GM12878 (cell line): ENCODE measurements at regions not wholly inside any gene's neighbourhood (a gene's known extent, or its start where the extent isn't known, plus 50 kb on each side); places are given as distances from the start of the nearest gene placed in this dataset.

Experiments used
- ATAC-seq: fragments of 200-7000 bp; cut with Tn5 transposase; 3 replicates; pipeline ENCODE4 v1.9.1; 2020; ENCODE audit warnings: mild to moderate bottlenecking, moderate library complexity
- BruUV-seq: library from RNA; stranded (reverse); fragments of 400-500 nt; replicated peaks from 2 replicates; lab custom pipeline; 2021; lab: Mats Ljungman, UMichigan
- CTCF ChIA-PET: fragments of 300-600 bp; sonication (Branson Sonifier 250); formaldehyde crosslinking; extraction: SDS; loops from one replicate; lab custom pipeline; 2021; ENCODE audit warnings: inconsistent platforms; lab: Yijun Ruan, JAX
- POLR2A ChIA-PET: fragments of 350-600 bp; formaldehyde crosslinking; extraction: SDS; loops from one replicate; lab custom pipeline; 2021; ENCODE audit warnings: inconsistent platforms; lab: Charles Lee
- RAD21 ChIA-PET: fragments of 300-600 bp; sonication (Branson Sonifier 250); formaldehyde crosslinking; loops from one replicate; lab custom pipeline; 2023; ENCODE audit warnings: antibody characterized with exemption; ENCODE audit not compliant: unreplicated experiment; lab: Charles Lee
- SMC1A ChIA-PET: fragments of 300-600 bp; sonication (Branson Sonifier 250); formaldehyde crosslinking; loops from one replicate; lab custom pipeline; 2023; ENCODE audit not compliant: unreplicated experiment, uncharacterized antibody; lab: Charles Lee
- DNase-seq: peaks from one replicate; pipeline ENCODE4 v3.0.0-alpha.2; 2011; ENCODE audit warnings: low read depth, low spot score
- FAIRE-seq: peaks from 3 replicates; lab custom pipeline; 2011; peaks lifted over from hg19 to GRCh38; lab: Jason Lieb, UNC
- H2AFZ ChIP-seq: 2 replicates; pipeline ENCODE4 v1.6.0; 2011; ENCODE audit warnings: low read depth, low read length, control low read depth; ENCODE audit not compliant: control insufficient read depth
- H3K27ac ChIP-seq: 2 replicates; pipeline ENCODE4 v1.5.1; 2011; ENCODE audit warnings: control low read depth; ENCODE audit not compliant: control insufficient read depth, insufficient read depth
- H3K27me3 ChIP-seq, 2 experiments: replicated peaks in 1 of 2; 2 replicates each; pipeline versions ENCODE4 v1.6.0 to v1.6.1; 2011; ENCODE audit warnings: low read length in 1 of 2; ENCODE audit not compliant: control insufficient read depth in 2 of 2, insufficient read depth in 2 of 2
- H3K36me3 ChIP-seq, 2 experiments: 2 replicates each; pipeline ENCODE4 v1.5.1; 2011; ENCODE audit warnings: low read length in 1 of 2; ENCODE audit not compliant: control insufficient read depth in 2 of 2, insufficient read depth in 2 of 2
- H3K4me1 ChIP-seq: 2 replicates; pipeline ENCODE4 v1.6.1; 2011; ENCODE audit warnings: mild to moderate bottlenecking, low read length, moderate library complexity, mixed read lengths; ENCODE audit not compliant: control insufficient read depth, insufficient read depth
- H3K4me2 ChIP-seq: 2 replicates; pipeline ENCODE4 v1.6.0; 2011; ENCODE audit warnings: control low read depth; ENCODE audit not compliant: control insufficient read depth, insufficient read depth
- H3K4me3 ChIP-seq: fragments of 200-600 bp; sonication (generic); 2 replicates; pipeline ENCODE4 v1.5.1; 2016
- H3K79me2 ChIP-seq: 2 replicates; pipeline ENCODE4 v1.6.0; 2011; ENCODE audit warnings: low read length; ENCODE audit not compliant: control insufficient read depth, insufficient read depth
- H3K9ac ChIP-seq: 2 replicates; pipeline ENCODE4 v1.8.0; 2011; ENCODE audit warnings: low read length, control low read depth, mixed read lengths; ENCODE audit not compliant: control insufficient read depth, insufficient read depth
- H3K9me3 ChIP-seq: replicated peaks from 3 replicates; pipeline ENCODE4 v1.5.1; 2011; ENCODE audit warnings: mild to moderate bottlenecking, low read length; ENCODE audit not compliant: control insufficient read depth, insufficient read depth
- H4K20me1 ChIP-seq: 2 replicates; pipeline ENCODE4 v1.6.0; 2011; ENCODE audit not compliant: control insufficient read depth, insufficient read depth
- ATF2 ChIP-seq: IDR thresholded peaks from 2 replicates; pipeline ENCODE4 v1.6.1; 2012; ENCODE audit warnings: low read length, inconsistent platforms
- BRCA1 ChIP-seq: IDR thresholded peaks from 2 replicates; pipeline ENCODE4 v1.6.1; 2011; ENCODE audit warnings: low read depth, low read length, improper control_type of control experiment
- CEBPZ ChIP-seq: fragments of 150-350 bp; IDR thresholded peaks from 2 replicates; pipeline ENCODE4 v1.6.1; 2016; ENCODE audit warnings: low read depth, low read length
- CHD4 ChIP-seq: fragments of 200-600 bp; sonication (generic); IDR thresholded peaks from 2 replicates; pipeline ENCODE4 v1.6.1; 2016; ENCODE audit warnings: mild to moderate bottlenecking
- CUX1 ChIP-seq: IDR thresholded peaks from 2 replicates; pipeline ENCODE4 v1.6.1; 2012; ENCODE audit warnings: improper control_type of control experiment, low read depth, low read length; ENCODE audit not compliant: insufficient replicate concordance
- FOS ChIP-seq: IDR thresholded peaks from 3 replicates; pipeline ENCODE4 v1.6.1; 2011; ENCODE audit warnings: borderline replicate concordance; ENCODE audit not compliant: insufficient read length; ENCODE audit errors: extremely low read depth
- GABPA ChIP-seq: IDR thresholded peaks from 2 replicates; pipeline ENCODE4 v1.6.1; 2014; ENCODE audit warnings: antibody characterized with exemption, low read depth, mild to moderate bottlenecking, inconsistent platforms
- LARP7 ChIP-seq: fragments of 450-650 bp; IDR thresholded peaks from 2 replicates; pipeline ENCODE4 v1.6.1; 2017; ENCODE audit warnings: mild to moderate bottlenecking
- MTA3 ChIP-seq: IDR thresholded peaks from 2 replicates; pipeline ENCODE4 v1.6.1; 2012; ENCODE audit warnings: low read length, inconsistent platforms, borderline replicate concordance
- RBBP5 ChIP-seq: fragments of 200-600 bp; sonication (generic); conservative IDR thresholded peaks from 2 replicates; pipeline ENCODE4 v1.6.1; 2016
- SIX5 ChIP-seq: IDR thresholded peaks from 2 replicates; pipeline ENCODE4 v1.6.1; 2011; ENCODE audit warnings: mild to moderate bottlenecking, low read depth, low read length, moderate library complexity; ENCODE audit not compliant: severe bottlenecking
- STAT3 ChIP-seq: IDR thresholded peaks from 2 replicates; pipeline ENCODE4 v1.6.1; 2011; ENCODE audit warnings: low read depth, low read length, improper control_type of control experiment
- SUZ12 ChIP-seq: fragments of 200-600 bp; sonication (generic); IDR thresholded peaks from one replicate; pipeline ENCODE4 v1.6.1; 2018; ENCODE audit warnings: antibody characterized with exemption, mild to moderate bottlenecking; ENCODE audit not compliant: unreplicated experiment
- WGBS: methylation state at CpG from one replicate; pipeline ENCODE4 v1.1.6; 2016; ENCODE audit warnings: low lambda C conversion rate; ENCODE audit not compliant: insufficient replicate concordance, insufficient coverage; ENCODE audit errors: missing lambda C conversion rate; 5-methylcytosine and 5-hydroxymethylcytosine counted together
- in situ Hi-C: fragments of 300-500 bp; cut with MboI; formaldehyde crosslinking; loops from 9 replicates; pipeline ENCODE4 v1.14.3; 2018; ENCODE audit warnings: mixed read lengths
- intact Hi-C: fragments of 100-400 bp; cut with micrococcal nuclease; formaldehyde crosslinking; loops from one replicate; pipeline ENCODE4 v1.14.2; 2022; ENCODE audit not compliant: unreplicated experiment

- POLR2A ChIA-PET: no interaction called here
- H3K4me2 ChIP-seq: no peak overlapping the region
- no peaks in the 10 kb centered on the region for H3K36me3 ChIP-seq
- SMC1A ChIA-PET: interaction anchor here (1.0 kb wide), 1 partner anchor 10 kb away, joined by 3 read pairs; no protein-coding TSS in a partner anchor
- CTCF ChIA-PET: interaction anchor here (0.7 kb wide), 1 partner anchor 19 kb away, joined by 4 read pairs; no protein-coding TSS in a partner anchor
- H2AFZ ChIP-seq: no peak overlapping the region
- no TSS peak for BruUV-seq
- H3K27ac ChIP-seq: no peak overlapping the region
- DNase-seq (no peak), ATAC-seq (no peak), FAIRE-seq (no peak)
- H3K79me2 ChIP-seq: no peaks in the 10 kb centered on the region
- no peak overlapping the region for H3K9ac ChIP-seq
- no peaks in the 10 kb centered on the region for H4K20me1 ChIP-seq
- no peaks in the 10 kb centered on the region for H3K27me3 ChIP-seq
- H3K4me3 ChIP-seq: no peak overlapping the region
- RAD21 ChIA-PET: no interaction called here
- H3K9me3 ChIP-seq: no peaks in the 10 kb centered on the region
- intact Hi-C loops: no loop called here
- in situ Hi-C loops: no loop called here
- no peaks in the 10 kb centered on the region for H3K4me1 ChIP-seq
- 2% methylated on average over 2 of the region's 2 CpGs for WGBS
- no peak for TF ChIP-seq GABPA
- no peak for TF ChIP-seq CUX1
- TF ChIP-seq FOS: no peak
- TF ChIP-seq RBBP5: no peak
- no peak for TF ChIP-seq CHD4
- no peak for TF ChIP-seq BRCA1
- TF ChIP-seq CEBPZ: no peak
- no peak for TF ChIP-seq STAT3
- TF ChIP-seq SUZ12: no peak
- no peak for TF ChIP-seq MTA3
- no peak for TF ChIP-seq SIX5
- TF ChIP-seq LARP7: no peak
- no peak for TF ChIP-seq ATF2
These were observed 1768.9 kb upstream of the CDH9 start for GRCh38 chr5:28807195-28807729.
